Esophagus squamous epithelium (tissue), 5 donors: ENCODE measurements at regions not wholly inside any gene's neighbourhood (a gene's known extent, or its start where the extent isn't known, plus 50 kb on each side); places are given as distances from the start of the nearest gene placed in this dataset.

Experiments
- DNase-seq: peaks from one replicate; lab custom pipeline; 2025; lab: John Stamatoyannopoulos, UW
- H3K27ac ChIP-seq, 4 donors: fragments of 200-600 bp; sonication (generic); one replicate each; pipeline ENCODE4 v1.5.1; 2016 to 2019; ENCODE audit warnings: mild to moderate bottlenecking in 1 of 4
- H3K27me3 ChIP-seq, 4 donors: fragments of 200-600 bp; sonication (generic); 1 replicate in 3 of 4; 2 replicates in 1 of 4; pipeline versions ENCODE4 v1.5.1 to v1.6.0; 2017 to 2021; ENCODE audit warnings: antibody characterized with exemption in 1 of 4
- H3K36me3 ChIP-seq, 3 donors: fragments of 200-600 bp; sonication (generic); one replicate each; pipeline ENCODE4 v1.5.1; 2016 to 2019
- H3K4me1 ChIP-seq, 3 donors: fragments of 200-600 bp; sonication (generic); one replicate each; pipeline ENCODE4 v1.5.1; 2017 to 2019
- H3K4me3 ChIP-seq, 4 donors: fragments of 200-600 bp; sonication (generic); 1 replicate in 3 of 4; 2 replicates in 1 of 4; pipeline ENCODE4 v1.5.1; 2016 to 2019; ENCODE audit warnings: mild to moderate bottlenecking in 2 of 4, moderate library complexity in 1 of 4
- H3K9me3 ChIP-seq, 3 donors: fragments of 200-600 bp; sonication (generic); one replicate each; pipeline ENCODE4 v1.5.1; 2016 to 2019
- CTCF ChIP-seq, 6 experiments: fragments of 450-650 bp in 4 of 6; fragments of 200-600 bp in 2 of 6; sonication (generic) in 2 of 6; IDR thresholded peaks; one replicate each; pipeline ENCODE4 v1.5.1; 2016 to 2019; ENCODE audit warnings: antibody characterized with exemption in 6 of 6, mild to moderate bottlenecking in 4 of 6, moderate library complexity in 4 of 6
- POLR2A ChIP-seq, 4 donors: fragments of 450-650 bp; IDR thresholded peaks; one replicate each; pipeline ENCODE4 v1.6.1; 2017; ENCODE audit warnings: antibody characterized with exemption in 4 of 4, mild to moderate bottlenecking in 4 of 4, moderate library complexity in 3 of 4
- WGBS, 2 donors: methylation state at CpG; one replicate each; pipeline ENCODE4 v1.1.5; 2018; 5-methylcytosine and 5-hydroxymethylcytosine counted together
- intact Hi-C: fragments of 100-400 bp; cut with DNase I; formaldehyde crosslinking; loops from one replicate; pipeline ENCODE4 v1.15.0; 2022
- donor health status: DM: yes; HTN: yes; CAD: no.

- no peak overlapping the region for H3K4me3 ChIP-seq
- H3K27me3 ChIP-seq: no peaks in the 10 kb centered on the region
- DNase-seq: no peak
- intact Hi-C loops: no loop called here
- no peak overlapping the region for H3K27ac ChIP-seq
- no peaks in the 10 kb centered on the region for H3K9me3 ChIP-seq
- H3K36me3 ChIP-seq: no peaks in the 10 kb centered on the region
- no peak for TF ChIP-seq POLR2A (IDR thresholded peaks at IDR 0.05)
- no peak for TF ChIP-seq CTCF (IDR thresholded peaks at IDR 0.05)
- H3K4me1 ChIP-seq: no peaks in the 10 kb centered on the region
Observed at GRCh38 chr13:80144493-80144892, 196.4 kb downstream of the SPRY2 start.

GRCh38 chr13:80141123-80141849 lies 199.6 kb downstream of the SPRY2 start:
- no peak for DNase-seq
- 69 to 79% methylated on average over 7 of the region's 7 CpGs for WGBS, 2 donors

GRCh38 chr13:80140685-80141084 lies 200.2 kb downstream of the SPRY2 start:
- no peaks in the 10 kb centered on the region for H3K9me3 ChIP-seq
- no peaks in the 10 kb centered on the region for H3K27me3 ChIP-seq
- no peaks in the 10 kb centered on the region for H3K36me3 ChIP-seq
- intact Hi-C loops: no loop called here
- H3K27ac ChIP-seq: no peak overlapping the region
- TF ChIP-seq CTCF (IDR thresholded peaks at IDR 0.05): no peak
- no peak for DNase-seq
- no peak overlapping the region for H3K4me3 ChIP-seq
- 63 to 75% methylated on average over 4 of the region's 4 CpGs for whole genome bisulfite sequencing, 2 donors
- H3K4me1 ChIP-seq: no peaks in the 10 kb centered on the region

More at GRCh38 chr13:80141123-80141849, 199.6 kb downstream of the SPRY2 start:
- Histone ChIP-seq H3K4me1 (no peaks in the 10 kb centered on the region), H3K4me3 (no peak overlapping the region), H3K36me3 (no peaks in the 10 kb centered on the region), H3K9me3 (no peaks in the 10 kb centered on the region), H3K27me3 (no peaks in the 10 kb centered on the region), H3K27ac (no peak overlapping the region)
- no peak for TF ChIP-seq CTCF (IDR thresholded peaks at IDR 0.05)
- no peak for TF ChIP-seq POLR2A (IDR thresholded peaks at IDR 0.05)
- intact Hi-C loops: no loop called here

GRCh38 chr13:80139196-80139595 lies 201.7 kb downstream of the SPRY2 start:
- no peak overlapping the region for H3K27ac ChIP-seq
- 89 to 90% methylated on average over 2 of the region's 2 CpGs for WGBS, 2 donors
- intact Hi-C loops: no loop called here
- H3K36me3 ChIP-seq: no peaks in the 10 kb centered on the region
- no peak overlapping the region for H3K4me3 ChIP-seq
- TF ChIP-seq POLR2A (IDR thresholded peaks at IDR 0.05) (no peak), CTCF (IDR thresholded peaks at IDR 0.05) (no peak)
- no peaks in the 10 kb centered on the region for H3K9me3 ChIP-seq
- no peaks in the 10 kb centered on the region for H3K27me3 ChIP-seq
- no peak for DNase-seq
- H3K4me1 ChIP-seq: no peaks in the 10 kb centered on the region

GRCh38 chr13:80137994-80138393 lies 202.9 kb downstream of the SPRY2 start:
- no peak for DNase-seq
- Histone ChIP-seq H3K27me3 (no peaks in the 10 kb centered on the region), H3K4me3 (no peak overlapping the region), H3K36me3 (no peaks in the 10 kb centered on the region), H3K4me1 (peaks cover 0 to 10% (median 0%) of the 10 kb centered on the region in 3 donors), H3K9me3 (no peaks in the 10 kb centered on the region), H3K27ac (no peak overlapping the region)
- intact Hi-C loops: no loop called here
- no peak for TF ChIP-seq CTCF (IDR thresholded peaks at IDR 0.05)
- TF ChIP-seq POLR2A (IDR thresholded peaks at IDR 0.05): no peak
- 54 to 56% methylated on average over 3 of the region's 3 CpGs for WGBS, 2 donors
